Spinal cord (tissue), 9 donors: ENCODE measurements at regions not wholly inside any gene's neighbourhood (a gene's known extent, or its start where the extent isn't known, plus 50 kb on each side); places are given as distances from the start of the nearest gene placed in this dataset.

Source experiments
- DNase-seq, 6 donors: peaks; one replicate each; pipeline versions ENCODE4 v3.0.0 to v3.0.0-alpha.2; 2013 to 2015; ENCODE audit warnings: low spot score in 6 of 6, low read depth in 4 of 6
- H3K27ac ChIP-seq: one replicate; pipeline ENCODE4 v1.5.1; 2013; ENCODE audit warnings: low read depth, low read length, control low read depth
- H3K27me3 ChIP-seq: one replicate; pipeline ENCODE4 v1.6.1; 2013; ENCODE audit warnings: low read length; ENCODE audit not compliant: control insufficient read depth, insufficient read depth
- H3K36me3 ChIP-seq: one replicate; pipeline ENCODE4 v1.6.1; 2013; ENCODE audit warnings: low read length; ENCODE audit not compliant: control insufficient read depth, insufficient read depth
- H3K4me1 ChIP-seq: one replicate; pipeline ENCODE4 v1.6.1; 2013; ENCODE audit warnings: low read length; ENCODE audit not compliant: control insufficient read depth, insufficient read depth
- H3K4me3 ChIP-seq: one replicate; pipeline ENCODE4 v1.5.1; 2013; ENCODE audit warnings: low read depth, low read length, control low read depth
- H3K9me3 ChIP-seq: one replicate; pipeline ENCODE4 v1.6.1; 2013; ENCODE audit warnings: low read length; ENCODE audit not compliant: control insufficient read depth, insufficient read depth
- WGBS: methylation state at CpG from one replicate; pipeline ENCODE4 v1.1.5; 2013; ENCODE audit warnings: missing lambda C conversion rate; ENCODE audit not compliant: insufficient coverage; 5-methylcytosine and 5-hydroxymethylcytosine counted together
- donor health status: healthy.

- Histone ChIP-seq H3K4me3 (no peak overlapping the region), H3K36me3 (no peaks in the 10 kb centered on the region), H3K9me3 (no peaks in the 10 kb centered on the region), H3K27ac (no peak overlapping the region), H3K4me1 (no peaks in the 10 kb centered on the region), H3K27me3 (no peaks in the 10 kb centered on the region)
- WGBS: 68% methylated on average over 2 of the region's 2 CpGs
- no peak for DNase-seq
Measured at GRCh38 chr1:199218065-199218464, 579.2 kb downstream of the PTPRC start.

- WGBS: 68% methylated on average over 2 of the region's 2 CpGs
- Histone ChIP-seq H3K4me3 (no peak overlapping the region), H3K9me3 (no peaks in the 10 kb centered on the region), H3K27ac (no peak overlapping the region), H3K4me1 (no peaks in the 10 kb centered on the region), H3K27me3 (no peaks in the 10 kb centered on the region), H3K36me3 (no peaks in the 10 kb centered on the region)
- DNase-seq: no peak
Measured at GRCh38 chr1:199218533-199218932, 579.7 kb downstream of the PTPRC start.

- Histone ChIP-seq H3K4me1 (no peaks in the 10 kb centered on the region), H3K27me3 (no peaks in the 10 kb centered on the region), H3K36me3 (no peaks in the 10 kb centered on the region), H3K9me3 (no peaks in the 10 kb centered on the region), H3K4me3 (no peak overlapping the region), H3K27ac (no peak overlapping the region)
- DNase-seq: no peak
- 89% methylated on average over 1 of the region's 2 CpGs for WGBS
Measured at GRCh38 chr1:199220031-199220430, 581.2 kb downstream of the PTPRC start.

GRCh38 chr1:199221371-199222150, 582.7 kb downstream of the PTPRC start:
- H3K27me3 ChIP-seq: no peaks in the 10 kb centered on the region
- WGBS: 93% methylated on average over 4 of the region's 4 CpGs
- no peak for DNase-seq

GRCh38 chr1:199223936-199224335, 585.1 kb downstream of the PTPRC start:
- no peak overlapping the region for H3K4me3 ChIP-seq
- no peak overlapping the region for H3K27ac ChIP-seq
- no peaks in the 10 kb centered on the region for H3K36me3 ChIP-seq
- H3K9me3 ChIP-seq: no peaks in the 10 kb centered on the region
- no peaks in the 10 kb centered on the region for H3K27me3 ChIP-seq
- WGBS: no CpG with 5 or more reads among the region's 3 CpGs
- no peaks in the 10 kb centered on the region for H3K4me1 ChIP-seq
- DNase-seq: no peak

More at GRCh38 chr1:199221371-199222150, 582.7 kb downstream of the PTPRC start:
- Histone ChIP-seq H3K9me3 (no peaks in the 10 kb centered on the region), H3K36me3 (no peaks in the 10 kb centered on the region), H3K27ac (no peak overlapping the region), H3K4me1 (no peaks in the 10 kb centered on the region), H3K4me3 (no peak overlapping the region)

GRCh38 chr1:199226163-199226562, 587.3 kb downstream of the PTPRC start:
- WGBS: no CpG with 5 or more reads among the region's 2 CpGs

GRCh38 chr1:199242147-199242546, 603.3 kb downstream of the PTPRC start:
- H3K9me3 ChIP-seq: no peaks in the 10 kb centered on the region
- H3K4me3 ChIP-seq: no peak overlapping the region
- no peaks in the 10 kb centered on the region for H3K36me3 ChIP-seq
- WGBS: 76% methylated on average over 2 of the region's 2 CpGs
- no peak overlapping the region for H3K27ac ChIP-seq
- no peaks in the 10 kb centered on the region for H3K4me1 ChIP-seq
- no peak for DNase-seq
- H3K27me3 ChIP-seq: no peaks in the 10 kb centered on the region

More at GRCh38 chr1:199226163-199226562, 587.3 kb downstream of the PTPRC start:
- Histone ChIP-seq H3K4me1 (no peaks in the 10 kb centered on the region), H3K36me3 (no peaks in the 10 kb centered on the region), H3K27me3 (no peaks in the 10 kb centered on the region), H3K27ac (no peak overlapping the region), H3K4me3 (no peak overlapping the region), H3K9me3 (no peaks in the 10 kb centered on the region)
- DNase-seq: no peak

- no peaks in the 10 kb centered on the region for H3K9me3 ChIP-seq
- no peak overlapping the region for H3K27ac ChIP-seq
- no peaks in the 10 kb centered on the region for H3K36me3 ChIP-seq
- H3K27me3 ChIP-seq: no peaks in the 10 kb centered on the region
- H3K4me3 ChIP-seq: no peak overlapping the region
- no peaks in the 10 kb centered on the region for H3K4me1 ChIP-seq
- DNase-seq: no peak
- WGBS: no CpG with 5 or more reads among the region's 2 CpGs
Measured at GRCh38 chr1:199242601-199243000, 603.8 kb downstream of the PTPRC start.

- no peak overlapping the region for H3K27ac ChIP-seq
- no peaks in the 10 kb centered on the region for H3K27me3 ChIP-seq
- peak in 1 of 6 donors; percentile 9 for DNase-seq
- H3K4me1 ChIP-seq: no peaks in the 10 kb centered on the region
- no peaks in the 10 kb centered on the region for H3K36me3 ChIP-seq
- no peak overlapping the region for H3K4me3 ChIP-seq
- 83% methylated on average over 11 of the region's 11 CpGs for WGBS
- H3K9me3 ChIP-seq: no peaks in the 10 kb centered on the region
Measured at GRCh38 chr1:199243423-199244061, 604.7 kb downstream of the PTPRC start.

- Histone ChIP-seq H3K9me3 (no peaks in the 10 kb centered on the region), H3K27ac (no peak overlapping the region), H3K27me3 (no peaks in the 10 kb centered on the region), H3K4me3 (no peak overlapping the region), H3K36me3 (no peaks in the 10 kb centered on the region), H3K4me1 (no peaks in the 10 kb centered on the region)
- peak in 1 of 6 donors; percentile 25 for DNase-seq
- WGBS: 40% methylated on average over 1 of the region's 3 CpGs
Measured at GRCh38 chr1:199245946-199246345, 607.1 kb downstream of the PTPRC start.
